Effector memory CD4-positive, alpha-beta T cell (primary cell): ENCODE measurements at regions not wholly inside any gene's neighbourhood (a gene's known extent, or its start where the extent isn't known, plus 50 kb on each side); places are given as distances from the start of the nearest gene placed in this dataset.

Experiments
- DNase-seq, 3 donors: peaks; one replicate each; pipeline ENCODE4 v3.0.0-alpha.2; 2020
- H3K27ac ChIP-seq: 2 replicates; pipeline ENCODE4 v1.7.0; 2013; ENCODE audit warnings: mild to moderate bottlenecking, low read length, moderate library complexity; ENCODE audit not compliant: insufficient read depth, poor library complexity, severe bottlenecking
- H3K27me3 ChIP-seq: replicated peaks from 2 replicates; pipeline ENCODE4 v1.7.0; 2013; ENCODE audit warnings: mild to moderate bottlenecking, low read length; ENCODE audit not compliant: insufficient read depth, control insufficient read depth, poor library complexity, severe bottlenecking
- H3K36me3 ChIP-seq: 2 replicates; pipeline ENCODE4 v1.7.0; 2013; ENCODE audit warnings: mild to moderate bottlenecking, low read length, moderate library complexity; ENCODE audit not compliant: control insufficient read depth, insufficient read depth
- H3K4me1 ChIP-seq: 2 replicates; pipeline ENCODE4 v1.7.0; 2013; ENCODE audit warnings: low read length, mild to moderate bottlenecking; ENCODE audit not compliant: control insufficient read depth, insufficient read depth, poor library complexity, severe bottlenecking
- H3K4me3 ChIP-seq: 2 replicates; pipeline ENCODE4 v1.7.0; 2013; ENCODE audit warnings: low read length, low read depth, mild to moderate bottlenecking; ENCODE audit not compliant: insufficient read depth, poor library complexity, severe bottlenecking
- H3K9me3 ChIP-seq: 2 replicates; pipeline ENCODE4 v1.7.0; 2013; ENCODE audit warnings: mild to moderate bottlenecking, low read length, moderate library complexity; ENCODE audit not compliant: control insufficient read depth

DNA sequence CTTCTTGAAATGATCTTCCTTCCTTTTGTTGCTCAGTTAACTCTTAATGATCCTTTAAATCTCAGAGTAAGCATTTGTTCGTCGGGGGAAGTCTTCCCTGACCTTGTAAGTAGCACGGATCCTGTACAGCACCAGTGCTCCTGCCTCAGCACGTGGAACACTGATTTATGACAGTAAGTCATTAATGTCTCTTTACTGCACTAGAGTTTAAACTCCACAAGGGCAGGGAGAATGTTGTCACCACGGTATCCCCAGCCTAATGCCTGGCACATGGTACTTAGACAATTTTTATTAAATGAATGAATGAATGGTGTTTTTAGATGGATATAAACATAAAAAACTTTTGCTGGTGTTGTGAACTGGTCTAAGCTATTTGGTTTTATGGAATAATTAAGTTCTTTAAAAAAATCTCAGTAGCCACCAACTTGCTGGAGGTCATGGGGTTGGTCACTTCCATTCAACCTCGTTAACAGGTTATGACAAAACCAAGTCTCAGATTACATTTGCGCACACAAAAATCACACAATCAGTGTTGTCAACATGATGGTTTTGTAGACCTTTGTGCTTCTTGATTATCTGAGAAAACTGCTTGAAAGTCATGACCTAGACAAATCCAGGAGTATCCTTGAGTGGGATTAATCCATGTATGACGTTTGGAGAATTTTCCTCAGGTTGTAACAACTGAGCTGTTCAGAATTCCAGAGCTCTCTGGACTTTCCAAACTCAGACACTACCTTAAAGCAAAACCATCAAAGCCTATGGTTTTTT lies 326.9 kb downstream of the DUSP10 start:
- no peak overlapping the region for H3K27ac ChIP-seq
- H3K4me1 ChIP-seq, result no peaks in the 10 kb centered on the region
- no peak for DNase-seq
- no peaks in the 10 kb centered on the region for H3K9me3 ChIP-seq
- no peaks in the 10 kb centered on the region for H3K27me3 ChIP-seq
- no peak overlapping the region for H3K4me3 ChIP-seq
- no peaks in the 10 kb centered on the region for H3K36me3 ChIP-seq

- no peaks in the 10 kb centered on the region for H3K27me3 ChIP-seq
- no peaks in the 10 kb centered on the region for H3K36me3 ChIP-seq
- H3K4me1 ChIP-seq, result no peaks in the 10 kb centered on the region
- no peak overlapping the region for H3K4me3 ChIP-seq
- H3K27ac ChIP-seq, result no peak overlapping the region
- no peak for DNase-seq
- H3K9me3 ChIP-seq, result no peaks in the 10 kb centered on the region
Measured at GRCh38 chr1:221415651-221416050, 326.2 kb downstream of the DUSP10 start.

- Histone ChIP-seq H3K27me3 (no peaks in the 10 kb centered on the region), H3K9me3 (no peaks in the 10 kb centered on the region), H3K4me1 (no peaks in the 10 kb centered on the region), H3K27ac (no peak overlapping the region), H3K4me3 (no peak overlapping the region), H3K36me3 (no peaks in the 10 kb centered on the region)
- DNase-seq, result no peak
Measured at GRCh38 chr1:221416142-221416541, 325.7 kb downstream of the DUSP10 start.

DNA sequence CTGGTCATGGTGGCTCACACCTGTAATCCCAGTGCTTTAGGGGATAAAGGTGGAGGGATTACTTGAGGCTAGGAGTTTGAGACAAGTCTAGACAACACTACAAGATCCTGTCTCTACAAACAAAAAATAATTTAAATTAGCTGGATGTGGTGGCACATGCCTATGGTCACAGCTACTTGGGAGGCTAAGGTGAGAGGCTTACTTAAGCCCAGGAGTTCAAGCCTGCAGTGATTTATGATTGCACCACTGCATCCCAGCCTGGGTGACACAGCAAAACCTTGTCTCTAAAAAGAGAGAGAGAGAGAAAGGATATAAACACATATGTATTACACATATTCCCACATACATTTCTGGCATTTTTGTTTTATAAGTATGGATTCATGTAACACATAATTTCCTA lies 325.2 kb downstream of the DUSP10 start:
- Histone ChIP-seq H3K4me1 (no peaks in the 10 kb centered on the region), H3K36me3 (no peaks in the 10 kb centered on the region), H3K9me3 (no peaks in the 10 kb centered on the region), H3K4me3 (no peak overlapping the region), H3K27ac (no peak overlapping the region), H3K27me3 (no peaks in the 10 kb centered on the region)
- DNase-seq, result no peak

DNA sequence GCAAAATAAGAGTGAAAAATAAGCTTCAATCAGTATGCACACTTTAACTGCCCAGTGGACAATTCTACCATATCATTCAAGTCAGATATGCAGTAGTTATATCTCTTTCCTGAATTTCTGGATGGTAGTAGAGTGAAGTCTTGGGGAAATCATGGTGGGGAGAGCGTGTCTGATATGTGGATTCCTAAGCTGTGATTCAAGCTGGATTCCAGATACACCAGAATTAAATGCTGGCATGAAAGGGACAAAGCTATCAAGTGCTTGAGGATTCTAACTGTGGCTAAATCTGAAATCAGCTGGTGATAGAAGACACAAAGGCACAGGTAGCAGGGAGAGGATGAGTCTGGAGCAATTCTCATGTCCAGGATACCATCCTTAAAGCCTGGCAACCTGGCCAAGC lies 323.5 kb downstream of the DUSP10 start:
- Histone ChIP-seq H3K27ac (no peak overlapping the region), H3K36me3 (no peaks in the 10 kb centered on the region), H3K4me3 (no peak overlapping the region), H3K27me3 (no peaks in the 10 kb centered on the region), H3K4me1 (no peaks in the 10 kb centered on the region), H3K9me3 (no peaks in the 10 kb centered on the region)
- no peak for DNase-seq

- H3K4me1 ChIP-seq, result no peaks in the 10 kb centered on the region
- no peaks in the 10 kb centered on the region for H3K36me3 ChIP-seq
Measured at GRCh38 chr1:221419513-221420095, 322.3 kb downstream of the DUSP10 start.

GRCh38 chr1:221429264-221429663 lies 312.6 kb downstream of the DUSP10 start:
- H3K36me3 ChIP-seq, result no peaks in the 10 kb centered on the region
- H3K27me3 ChIP-seq, result peaks cover 5% of the 10 kb centered on the region
- H3K9me3 ChIP-seq, result no peaks in the 10 kb centered on the region
- no peak overlapping the region for H3K27ac ChIP-seq
- DNase-seq, result no peak
- no peaks in the 10 kb centered on the region for H3K4me1 ChIP-seq
- H3K4me3 ChIP-seq, result no peak overlapping the region

More at GRCh38 chr1:221419513-221420095, 322.3 kb downstream of the DUSP10 start:
- no peaks in the 10 kb centered on the region for H3K27me3 ChIP-seq
- no peak overlapping the region for H3K4me3 ChIP-seq
- DNase-seq, result no peak
- H3K9me3 ChIP-seq, result no peaks in the 10 kb centered on the region
- no peak overlapping the region for H3K27ac ChIP-seq

GRCh38 chr1:221430152-221430960 lies 311.5 kb downstream of the DUSP10 start:
- H3K9me3 ChIP-seq, result no peaks in the 10 kb centered on the region
- H3K36me3 ChIP-seq, result no peaks in the 10 kb centered on the region
- DNase-seq, result no peak
- H3K27me3 ChIP-seq, result peaks cover 5% of the 10 kb centered on the region
- no peaks in the 10 kb centered on the region for H3K4me1 ChIP-seq
- no peak overlapping the region for H3K4me3 ChIP-seq
- no peak overlapping the region for H3K27ac ChIP-seq

GRCh38 chr1:221431068-221431651 lies 310.7 kb downstream of the DUSP10 start:
- H3K4me1 ChIP-seq, result no peaks in the 10 kb centered on the region
- DNase-seq, result no peak
- H3K27me3 ChIP-seq, result peaks cover 5% of the 10 kb centered on the region
- H3K4me3 ChIP-seq, result no peak overlapping the region
- no peak overlapping the region for H3K27ac ChIP-seq
- no peaks in the 10 kb centered on the region for H3K9me3 ChIP-seq
- no peaks in the 10 kb centered on the region for H3K36me3 ChIP-seq
